Endothelial cell of umbilical vein (primary cell): ENCODE measurements at regions not wholly inside any gene's neighbourhood (a gene's known extent, or its start where the extent isn't known, plus 50 kb on each side); places are given as distances from the start of the nearest gene placed in this dataset.

Source experiments
- CTCF ChIP-seq, 2 donors: IDR thresholded peaks; 1 replicate in 1 of 2; 2 replicates in 1 of 2; pipeline ENCODE4 v1.5.1; 2011; ENCODE audit warnings: low read length in 2 of 2, mild to moderate bottlenecking in 2 of 2, moderate library complexity in 2 of 2, control low read depth in 1 of 2, inconsistent platforms in 1 of 2, low read depth in 1 of 2; ENCODE audit not compliant: insufficient read depth in 1 of 2; ENCODE audit errors: extremely low read depth in 1 of 2
- EZH2 ChIP-seq: IDR thresholded peaks from 2 replicates; pipeline ENCODE4 v1.6.1; 2012; ENCODE audit warnings: borderline replicate concordance, low read depth, mild to moderate bottlenecking, moderate library complexity, low read length, inconsistent platforms; ENCODE audit not compliant: severe bottlenecking
- JUN ChIP-seq: IDR thresholded peaks from 2 replicates; pipeline ENCODE4 v1.6.1; 2011; ENCODE audit warnings: borderline replicate concordance, low read depth; ENCODE audit not compliant: insufficient read length, insufficient read depth
- MAX ChIP-seq: IDR thresholded peaks from 2 replicates; pipeline ENCODE4 v1.6.1; 2011; ENCODE audit not compliant: insufficient read depth, insufficient read length
- MYC ChIP-seq: IDR thresholded peaks from one replicate; pipeline ENCODE4 v1.6.1; 2011; ENCODE audit warnings: mild to moderate bottlenecking, low read depth, low read length
- POLR2A ChIP-seq: IDR thresholded peaks from 2 replicates; pipeline ENCODE4 v1.6.1; 2012; ENCODE audit warnings: low read depth, mild to moderate bottlenecking, control low read depth, low read length

- TF ChIP-seq POLR2A (no peak), CTCF (IDR thresholded peaks at IDR 0.05; ENCODE audit: extremely low read depth in 1 of 2, insufficient read depth in 1 of 2, low read depth in 1 of 2, low read length in 2 of 2) (no peak), MYC (no peak), MAX (no peak), EZH2 (no peak), JUN (no peak)
Observed at GRCh38 chrX:38857736-38858523, 56.7 kb downstream of the MID1IP1 start.
